ENCODE measurements at regions not wholly inside any gene's neighbourhood (a gene's known extent, or its start where the extent isn't known, plus 50 kb on each side); places are given as distances from the start of the nearest gene placed in this dataset.

GRCh38 chr9:113803811-113804589 lies 72.1 kb upstream of the ZNF618 start:
- TF ChIP-seq CEBPB (IDR thresholded peaks at IDR 0.05): peak; percentile 32; the same call in 1 of the 2 replicates
- no peak for TF ChIP-seq RAD21 (IDR thresholded peaks at IDR 0.05; ENCODE audit: low read depth)
- TF ChIP-seq EGR1 (IDR thresholded peaks at IDR 0.05): no peak
- no peak for TF ChIP-seq USF1 (IDR thresholded peaks at IDR 0.05)
- TF ChIP-seq MAX (IDR thresholded peaks at IDR 0.05): no peak
- no peak for TF ChIP-seq TCF12 (IDR thresholded peaks at IDR 0.05; ENCODE audit: low read depth)
- no peak for TF ChIP-seq ZBTB7A (IDR thresholded peaks at IDR 0.05; ENCODE audit: low read depth)
- TF ChIP-seq EP300 (IDR thresholded peaks at IDR 0.05; ENCODE audit: borderline replicate concordance): no peak

Measured in Ishikawa (cell line).